Right renal pelvis (tissue), 4 donors: ENCODE measurements at regions not wholly inside any gene's neighbourhood (a gene's known extent, or its start where the extent isn't known, plus 50 kb on each side); places are given as distances from the start of the nearest gene placed in this dataset.
"Not testable (repeated sequence)": the region's sequence is repeated elsewhere in the genome, so short reads cannot be mapped to it uniquely, and the experiment has no call there.

ENCODE experiments used
- DNase-seq, 4 donors: peaks; one replicate each; pipeline ENCODE4 v3.0.0-alpha.2; 2013; ENCODE audit warnings: low read depth in 4 of 4, low spot score in 3 of 4, missing footprints in 1 of 4

DNA sequence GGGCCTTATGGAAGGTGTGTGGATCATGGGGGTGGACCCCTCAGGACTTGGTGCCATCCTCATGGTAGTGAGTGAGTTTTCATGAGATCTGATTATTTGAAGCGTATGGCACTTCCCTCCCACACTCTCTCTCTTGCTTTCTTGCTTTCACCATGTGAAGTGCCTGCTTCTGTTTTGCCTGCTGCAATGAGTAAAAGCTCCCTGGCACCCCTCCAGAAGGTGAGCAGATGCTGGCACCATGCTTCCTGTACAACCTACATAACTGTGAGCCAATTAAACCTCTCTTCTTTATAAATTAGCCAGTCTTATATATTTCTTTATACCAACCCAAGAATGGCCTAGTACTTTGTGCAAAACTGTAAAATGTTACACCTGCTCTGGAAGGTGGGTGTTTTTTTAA is 396.8 kb upstream of the HS3ST5 start:
- DNase-seq = no peak

DNA sequence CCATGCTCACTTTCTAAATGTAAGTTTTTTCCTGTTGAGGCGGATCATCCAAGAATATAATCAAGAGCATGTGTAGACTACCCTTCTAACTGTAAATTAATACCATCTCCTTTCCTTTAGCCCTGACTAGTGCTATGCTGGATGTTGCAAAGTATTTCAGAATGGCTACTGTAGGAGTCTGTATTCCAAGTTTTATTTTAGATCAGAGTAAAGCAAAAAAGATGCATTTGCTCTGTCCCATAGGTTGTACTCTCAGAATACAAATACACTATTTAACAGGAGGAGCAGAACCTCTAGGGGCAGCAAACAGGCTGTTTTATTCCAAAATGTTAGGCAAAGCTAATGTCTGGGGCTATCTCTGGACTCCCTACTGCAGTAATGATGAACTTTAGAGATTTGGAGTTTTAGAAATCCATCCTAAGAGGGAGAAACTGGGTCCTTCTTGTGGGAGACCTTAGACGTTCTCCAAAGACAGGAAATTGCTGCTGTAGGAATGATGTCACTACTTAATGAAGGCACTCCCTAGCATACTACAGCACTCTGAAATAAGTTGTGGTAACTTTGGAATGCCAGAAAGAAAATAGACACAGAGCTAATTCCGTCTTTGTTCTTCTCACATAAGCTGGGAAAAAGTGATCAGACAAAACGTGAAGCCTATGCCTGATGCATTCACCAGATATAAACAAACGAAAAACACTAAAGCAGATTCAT is 392.4 kb upstream of the HS3ST5 start:
- DNase-seq = no peak

GRCh38 chr6:114733596-114733995 is 390.8 kb upstream of the HS3ST5 start:
- DNase-seq = no peak

DNA sequence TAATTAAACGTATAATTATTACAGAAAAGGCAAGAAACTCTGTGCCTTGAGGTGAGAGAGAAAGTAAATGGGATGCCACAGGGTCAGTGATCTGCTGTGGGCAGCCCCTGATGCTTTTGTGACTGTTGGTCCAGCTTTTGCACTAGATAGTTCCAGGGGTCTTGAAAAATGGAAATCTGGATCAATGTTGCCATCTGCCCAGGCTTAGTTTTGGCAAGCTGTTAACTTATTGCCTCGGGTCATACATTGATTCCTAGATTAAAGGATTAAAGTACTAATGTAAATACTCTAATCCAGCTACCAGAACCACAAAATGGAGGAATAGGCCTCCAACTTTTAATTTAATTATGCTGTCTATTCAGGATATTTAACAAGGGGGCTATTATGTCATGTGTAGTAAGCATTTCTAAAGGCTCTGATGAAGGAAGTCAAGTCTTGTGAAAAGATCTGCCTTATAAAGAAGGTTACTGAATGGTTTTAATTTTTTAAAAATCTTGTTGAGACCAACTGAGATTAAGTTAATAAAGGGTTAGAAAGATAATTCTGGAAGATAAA is 376.0 kb upstream of the HS3ST5 start:
- no peak for DNase-seq

GRCh38 chr6:114718186-114718585 is 375.4 kb upstream of the HS3ST5 start:
- no peak for DNase-seq

- no peak for DNase-seq
These were observed 372.1 kb upstream of the HS3ST5 start for GRCh38 chr6:114714836-114715507.

DNA sequence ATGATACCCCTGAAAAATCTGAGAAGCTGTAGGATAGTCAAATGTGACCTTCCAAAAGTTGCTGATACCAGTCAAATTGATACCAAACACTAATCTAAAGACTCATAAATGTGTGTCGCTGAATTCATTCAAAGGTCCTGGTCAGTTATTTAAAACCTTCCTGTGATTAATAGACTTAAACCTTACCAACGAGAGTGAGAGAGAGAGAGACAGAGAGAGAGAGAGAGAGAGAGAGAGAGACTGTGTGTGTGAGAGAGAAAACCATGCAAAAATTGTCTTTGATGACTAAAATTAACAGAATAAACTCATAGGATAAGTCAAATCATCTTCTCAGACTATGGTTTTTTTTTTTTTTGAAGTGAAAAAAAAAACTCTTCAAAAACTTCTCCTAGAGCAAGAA is 370.9 kb upstream of the HS3ST5 start:
- no peak for DNase-seq

GRCh38 chr6:114712129-114712662 is 369.4 kb upstream of the HS3ST5 start:
- DNase-seq = no peak

DNA sequence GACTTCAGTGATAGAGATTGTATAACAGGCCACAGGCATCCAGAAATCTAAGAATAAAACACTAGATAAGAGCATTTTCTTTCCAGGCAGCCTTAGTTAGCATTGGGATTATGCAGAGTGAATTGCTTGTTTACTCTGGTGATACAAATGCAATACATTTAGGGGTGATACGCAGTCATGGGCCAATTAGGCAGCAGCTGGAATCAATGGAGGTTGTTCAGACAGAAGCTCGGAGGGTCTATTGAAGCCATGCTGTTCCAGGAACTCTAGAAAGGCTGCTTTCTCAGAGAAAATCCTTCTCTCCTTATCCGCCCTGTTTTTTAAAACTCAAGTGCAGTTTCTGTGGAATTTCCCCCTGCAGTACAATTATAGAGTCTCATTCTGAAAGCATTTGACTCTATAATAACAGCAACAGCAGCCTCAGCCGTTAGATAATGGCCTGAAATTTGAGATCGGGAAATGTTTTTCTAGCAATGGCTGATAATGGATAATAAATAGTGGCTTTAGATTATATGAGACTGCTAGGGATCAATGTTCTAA is 364.3 kb upstream of the HS3ST5 start:
- no peak for DNase-seq

DNA sequence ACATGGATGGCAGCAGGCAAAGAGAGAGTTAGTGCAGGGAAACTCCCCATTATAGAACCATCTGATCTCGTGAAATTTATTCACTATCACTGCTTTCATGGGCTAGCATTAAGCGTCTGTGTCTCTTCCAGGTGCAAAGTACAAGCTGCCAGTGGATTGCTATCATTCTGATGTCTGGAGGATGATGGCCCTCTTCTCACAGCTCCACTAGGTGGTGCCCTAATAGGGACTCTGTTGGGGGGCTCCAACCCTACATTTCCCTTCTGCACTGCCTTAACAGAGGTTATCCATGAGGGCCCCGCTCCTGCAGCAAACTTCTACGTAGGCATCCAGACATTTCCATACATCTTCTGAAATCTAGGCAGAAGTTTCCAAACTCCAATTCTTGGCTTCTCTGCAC is 347.8 kb upstream of the HS3ST5 start:
- no peak for DNase-seq

- no peak for DNase-seq
These were observed 316.7 kb upstream of the HS3ST5 start for GRCh38 chr6:114659513-114659912.

DNA sequence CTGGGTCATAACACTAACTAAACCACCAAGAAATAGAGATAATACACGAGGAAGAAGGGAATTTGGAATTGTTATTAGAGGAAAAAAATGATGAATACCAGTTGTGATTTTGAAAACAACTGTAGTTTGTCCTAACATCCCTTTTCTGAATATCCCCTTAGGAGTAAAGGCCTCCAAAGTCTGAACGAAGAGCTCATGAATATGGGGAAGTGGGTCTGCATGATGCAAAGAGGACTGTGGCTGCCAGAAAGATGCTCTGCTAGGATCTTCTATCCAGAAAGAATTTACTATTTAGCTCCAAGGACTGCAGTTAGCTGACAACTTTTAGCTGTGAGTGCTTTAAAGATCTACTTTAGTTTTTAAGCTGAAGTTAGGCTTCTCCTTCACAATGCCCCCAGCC is 308.8 kb upstream of the HS3ST5 start:
- no peak for DNase-seq

- no peak for DNase-seq
These were observed 308.1 kb upstream of the HS3ST5 start for GRCh38 chr6:114650891-114651290.

GRCh38 chr6:114649298-114649697 is 306.5 kb upstream of the HS3ST5 start:
- DNase-seq = no peak

- no peak for DNase-seq
These were observed 306.0 kb upstream of the HS3ST5 start for GRCh38 chr6:114648847-114649246.

DNA sequence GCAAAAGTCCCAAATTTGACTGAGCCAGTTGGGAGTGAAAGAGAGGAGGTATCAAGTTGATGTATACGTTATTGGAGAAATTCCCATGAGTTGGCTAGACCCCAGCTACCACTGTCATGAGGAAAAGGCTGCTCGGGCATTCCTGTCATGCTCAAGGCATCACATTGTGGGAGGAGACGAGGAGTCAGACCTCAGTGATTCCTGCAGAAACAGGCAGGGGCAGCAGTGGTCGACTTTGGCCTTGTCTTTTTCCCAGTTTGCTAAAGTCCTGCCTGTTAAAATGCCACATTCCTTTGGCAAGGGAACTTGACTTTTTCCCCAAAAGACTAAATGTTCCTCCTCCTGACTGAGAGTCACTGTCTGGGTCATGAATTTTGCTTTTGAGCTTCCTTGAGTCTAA is 295.5 kb upstream of the HS3ST5 start:
- no peak for DNase-seq

- no peak for DNase-seq
These were observed 291.2 kb upstream of the HS3ST5 start for GRCh38 chr6:114634016-114634415.

GRCh38 chr6:114626226-114626625 is 283.4 kb upstream of the HS3ST5 start:
- DNase-seq = not testable (repeated sequence)

- DNase-seq = no peak
These were observed 276.9 kb upstream of the HS3ST5 start for GRCh38 chr6:114619621-114620200.

DNA sequence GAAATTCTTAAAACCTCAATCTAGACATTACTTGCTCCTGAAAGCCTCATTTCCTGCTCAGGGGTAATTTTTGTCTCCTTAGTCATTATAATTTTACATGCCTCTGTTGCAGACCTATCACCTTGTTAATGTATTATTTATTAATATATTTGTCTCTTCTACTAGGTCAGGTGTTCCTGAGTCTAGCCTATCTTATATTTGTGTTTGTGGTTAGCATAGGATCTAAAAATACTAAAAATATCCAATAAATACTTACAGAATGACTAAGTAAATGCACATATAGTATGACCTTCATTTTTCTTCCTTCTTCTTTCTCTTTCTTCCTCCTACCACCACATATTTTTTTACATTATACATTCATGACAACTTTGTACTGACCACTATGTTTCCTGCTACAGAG is 268.9 kb upstream of the HS3ST5 start:
- DNase-seq = no peak

DNA sequence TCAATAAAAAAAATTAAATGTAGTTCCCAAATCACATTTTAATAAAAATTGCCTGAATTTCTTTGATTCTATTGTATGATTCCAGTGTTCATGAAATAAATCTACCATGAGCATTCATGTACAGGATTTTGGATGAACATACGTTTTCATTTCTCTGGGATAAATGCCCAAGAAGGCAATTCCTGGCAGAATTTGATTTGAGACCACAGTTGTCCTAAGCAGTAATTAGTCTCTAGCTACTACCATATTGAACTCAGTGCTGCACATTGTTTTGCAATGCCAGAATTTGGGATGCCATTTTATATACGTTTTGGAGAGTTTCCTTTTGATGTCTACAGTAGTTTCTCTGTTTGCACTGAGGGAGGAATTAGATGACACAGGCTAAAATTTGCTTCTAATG is 265.3 kb upstream of the HS3ST5 start:
- DNase-seq = no peak
